Lung (tissue), 11 donors: ENCODE measurements at regions not wholly inside any gene's neighbourhood (a gene's known extent, or its start where the extent isn't known, plus 50 kb on each side); places are given as distances from the start of the nearest gene placed in this dataset.

Experiments used
- ATAC-seq: fragments of 200-7000 bp; cut with Tn5 transposase; one replicate; pipeline ENCODE4 v1.9.1; 2020; ENCODE audit warnings: moderate number of reproducible peaks; ENCODE audit not compliant: insufficient read depth, low FRiP score
- DNase-seq, 3 donors: peaks; one replicate each; pipeline ENCODE4 v3.0.0-alpha.2; 2013 to 2017
- H3K27ac ChIP-seq, 2 donors: one replicate each; pipeline ENCODE4 v1.5.1; 2013; ENCODE audit warnings: mild to moderate bottlenecking in 2 of 2, moderate library complexity in 2 of 2, control low read depth in 1 of 2, inconsistent platforms in 1 of 2, low read depth in 1 of 2, low read length in 1 of 2
- H3K27me3 ChIP-seq, 3 donors: one replicate each; pipeline ENCODE4 v1.5.1; 2013; ENCODE audit warnings: low read length in 2 of 3; ENCODE audit not compliant: control insufficient read depth in 3 of 3, insufficient read depth in 3 of 3
- H3K36me3 ChIP-seq, 4 donors: one replicate each; pipeline ENCODE4 v1.5.1; 2013; ENCODE audit warnings: low read length in 4 of 4, mild to moderate bottlenecking in 1 of 4, moderate library complexity in 1 of 4; ENCODE audit not compliant: control insufficient read depth in 4 of 4, insufficient read depth in 4 of 4
- H3K4me1 ChIP-seq, 5 donors: one replicate each; pipeline ENCODE4 v1.5.1; 2013; ENCODE audit warnings: low read length in 5 of 5, mild to moderate bottlenecking in 2 of 5, moderate library complexity in 1 of 5; ENCODE audit not compliant: control insufficient read depth in 5 of 5, insufficient read depth in 5 of 5
- H3K4me3 ChIP-seq: one replicate; pipeline ENCODE4 v1.5.1; 2013; ENCODE audit warnings: mild to moderate bottlenecking, control low read depth, moderate library complexity
- H3K9ac ChIP-seq, 2 donors: one replicate each; pipeline ENCODE4 v1.5.1; 2013; ENCODE audit warnings: low read length in 2 of 2, control low read depth in 1 of 2; ENCODE audit not compliant: insufficient read depth in 1 of 2
- H3K9me3 ChIP-seq, 4 donors: one replicate each; pipeline ENCODE4 v1.5.1; 2013; ENCODE audit warnings: low read length in 3 of 4, mild to moderate bottlenecking in 1 of 4, moderate library complexity in 1 of 4; ENCODE audit not compliant: control insufficient read depth in 4 of 4, insufficient read depth in 3 of 4
- WGBS, 2 donors: extraction: QIAGEN DNeasy Blood & Tissue Kit; methylation state at CpG; one replicate each; pipeline ENCODE4 v1.1.7; 2013; 5-methylcytosine and 5-hydroxymethylcytosine counted together
- TF ChIP-seq, protein P1 (sequence below): IDR thresholded peaks from 2 replicates; pipeline ENCODE4 v1.5.1; 2012; ENCODE audit warnings: mild to moderate bottlenecking; ENCODE audit errors: control extremely low read depth, extremely low read depth
- donor health status: control.
- donor health status: control.
- donor health status: Bipolar disorder and iron deficiency.
- donor health status: healthy.
- donor health status: DM: yes; HTN: yes; CAD: no.

DNA sequence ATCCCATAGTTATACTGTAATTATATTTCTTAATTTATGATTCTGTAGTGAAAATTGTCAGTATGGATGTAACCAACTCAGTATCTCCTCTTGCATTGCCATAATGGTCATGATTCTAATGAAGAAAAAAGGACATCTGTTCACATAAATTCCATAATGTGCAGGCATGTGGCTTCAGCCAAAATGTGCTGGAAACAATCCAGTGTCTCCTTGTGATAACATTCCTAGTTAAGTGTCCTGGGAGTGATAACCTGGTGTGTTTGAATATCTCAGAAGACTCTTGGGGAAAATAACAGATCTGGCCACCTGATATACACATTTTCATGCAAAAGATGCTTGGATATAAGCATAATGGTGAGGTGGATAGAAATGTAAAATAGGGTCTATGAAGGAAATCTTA, 2309.8 kb downstream of the PCDH7 start:
- Histone ChIP-seq H3K9me3 (peaks cover 0 to 2% (median 0%) of the 10 kb centered on the region in 4 donors), H3K4me1 (no peaks in the 10 kb centered on the region), H3K4me3 (no peak overlapping the region), H3K36me3 (no peaks in the 10 kb centered on the region), H3K27me3 (no peaks in the 10 kb centered on the region), H3K9ac (no peak overlapping the region), H3K27ac (no peak overlapping the region)
- no peak for DNase-seq
- TF ChIP-seq, protein P1, sequence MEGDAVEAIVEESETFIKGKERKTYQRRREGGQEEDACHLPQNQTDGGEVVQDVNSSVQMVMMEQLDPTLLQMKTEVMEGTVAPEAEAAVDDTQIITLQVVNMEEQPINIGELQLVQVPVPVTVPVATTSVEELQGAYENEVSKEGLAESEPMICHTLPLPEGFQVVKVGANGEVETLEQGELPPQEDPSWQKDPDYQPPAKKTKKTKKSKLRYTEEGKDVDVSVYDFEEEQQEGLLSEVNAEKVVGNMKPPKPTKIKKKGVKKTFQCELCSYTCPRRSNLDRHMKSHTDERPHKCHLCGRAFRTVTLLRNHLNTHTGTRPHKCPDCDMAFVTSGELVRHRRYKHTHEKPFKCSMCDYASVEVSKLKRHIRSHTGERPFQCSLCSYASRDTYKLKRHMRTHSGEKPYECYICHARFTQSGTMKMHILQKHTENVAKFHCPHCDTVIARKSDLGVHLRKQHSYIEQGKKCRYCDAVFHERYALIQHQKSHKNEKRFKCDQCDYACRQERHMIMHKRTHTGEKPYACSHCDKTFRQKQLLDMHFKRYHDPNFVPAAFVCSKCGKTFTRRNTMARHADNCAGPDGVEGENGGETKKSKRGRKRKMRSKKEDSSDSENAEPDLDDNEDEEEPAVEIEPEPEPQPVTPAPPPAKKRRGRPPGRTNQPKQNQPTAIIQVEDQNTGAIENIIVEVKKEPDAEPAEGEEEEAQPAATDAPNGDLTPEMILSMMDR = no peak
- ATAC-seq = no peak

DNA sequence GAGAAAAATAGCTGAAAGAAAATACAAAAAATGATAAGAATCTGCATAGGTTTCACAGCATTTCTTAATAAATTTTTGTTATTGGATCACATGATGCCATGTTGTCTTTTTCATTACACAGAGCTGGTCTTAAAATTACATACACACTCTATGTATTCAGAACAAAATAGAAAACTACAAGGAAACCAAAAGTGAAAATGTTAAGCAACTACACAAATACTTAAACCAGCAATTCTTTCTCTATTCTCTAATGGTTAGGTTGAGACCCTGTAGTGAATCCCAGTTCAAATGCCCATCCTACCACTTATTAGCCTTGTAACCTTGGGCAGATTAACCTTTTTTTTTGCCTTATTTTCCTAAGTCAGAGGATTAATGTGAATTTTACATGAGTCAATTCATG, 2311.2 kb downstream of the PCDH7 start:
- no peak overlapping the region for H3K9ac ChIP-seq
- H3K4me1 ChIP-seq = no peaks in the 10 kb centered on the region
- no peak overlapping the region for H3K27ac ChIP-seq
- ATAC-seq = no peak
- DNase-seq = no peak
- H3K9me3 ChIP-seq = peaks cover 0 to 2% (median 0%) of the 10 kb centered on the region in 4 donors
- TF ChIP-seq, protein P1 = no peak
- no peaks in the 10 kb centered on the region for H3K36me3 ChIP-seq
- H3K27me3 ChIP-seq = no peaks in the 10 kb centered on the region
- H3K4me3 ChIP-seq = no peak overlapping the region

DNA sequence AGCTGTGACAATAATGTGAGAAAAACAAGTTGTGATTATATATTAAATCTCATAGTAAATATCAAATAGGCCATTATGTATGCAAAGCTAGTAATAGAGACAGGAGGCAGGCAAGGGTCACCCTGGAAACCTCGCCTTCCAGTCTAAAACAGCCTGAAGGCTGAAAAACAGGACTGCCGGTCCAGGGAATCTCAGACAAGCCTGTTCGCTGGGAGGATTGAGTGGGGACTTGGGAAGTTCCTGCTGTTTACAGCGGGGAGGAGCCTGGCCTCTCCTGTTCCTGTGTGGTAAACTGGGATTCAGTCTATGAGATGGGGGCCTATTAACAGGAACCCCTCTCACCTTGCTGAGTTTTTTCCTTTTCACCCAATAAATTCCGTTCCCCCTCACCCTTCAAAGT, 2317.3 kb downstream of the PCDH7 start:
- no peaks in the 10 kb centered on the region for H3K36me3 ChIP-seq
- no peak overlapping the region for H3K27ac ChIP-seq
- peaks cover 0 to 2% (median 0%) of the 10 kb centered on the region in 4 donors for H3K9me3 ChIP-seq
- no peaks in the 10 kb centered on the region for H3K4me1 ChIP-seq
- H3K27me3 ChIP-seq = no peaks in the 10 kb centered on the region
- ATAC-seq (no peak), DNase-seq (no peak)
- H3K4me3 ChIP-seq = no peak overlapping the region
- no peak overlapping the region for H3K9ac ChIP-seq
- TF ChIP-seq, protein P1 = no peak
- WGBS, 2 donors = 75 to 79% methylated on average over 5 of the region's 5 CpGs

DNA sequence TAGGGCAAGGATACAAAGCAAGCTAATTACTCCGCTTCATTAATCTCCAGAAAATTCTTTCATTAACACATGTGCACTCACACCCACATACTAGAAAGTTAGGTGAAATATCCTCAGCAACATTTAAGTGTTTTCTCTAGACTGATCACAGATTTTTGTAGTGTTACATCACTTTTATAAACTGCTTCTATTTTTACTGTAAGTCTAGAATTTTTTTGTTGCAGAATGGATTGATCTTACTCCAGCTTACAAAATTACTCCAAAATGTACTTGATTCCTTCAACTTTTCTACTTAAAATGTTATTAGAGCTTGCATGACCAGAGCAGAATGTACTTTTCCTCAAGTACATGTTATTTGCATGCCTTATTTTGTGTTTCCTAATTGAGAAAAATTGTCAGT, 2325.2 kb downstream of the PCDH7 start:
- Histone ChIP-seq H3K27me3 (no peaks in the 10 kb centered on the region), H3K4me1 (no peaks in the 10 kb centered on the region), H3K4me3 (no peak overlapping the region), H3K27ac (no peak overlapping the region), H3K9ac (no peak overlapping the region), H3K36me3 (no peaks in the 10 kb centered on the region), H3K9me3 (no peaks in the 10 kb centered on the region)
- DNase-seq (no peak), ATAC-seq (no peak)
- TF ChIP-seq, protein P1 = no peak
- 75 to 83% methylated on average over 1 of the region's 1 CpG for WGBS, 2 donors
